ENCODE measurements at regions not wholly inside any gene's neighbourhood (a gene's known extent, or its start where the extent isn't known, plus 50 kb on each side); places are given as distances from the start of the nearest gene placed in this dataset.

- TF ChIP-seq ASH2L (IDR thresholded peaks at IDR 0.05; ENCODE audit: low read length): no peak
- no peak for TF ChIP-seq CTCF (IDR thresholded peaks at IDR 0.05; ENCODE audit: control extremely low read depth in 1 of 3, insufficient read depth in 1 of 3, low read depth in 1 of 3, low read length in 3 of 3)
- TF ChIP-seq RFX5 (IDR thresholded peaks at IDR 0.05; ENCODE audit: borderline replicate concordance, low read depth, low read length): no peak
- TF ChIP-seq SRF (IDR thresholded peaks at IDR 0.05; ENCODE audit: low read depth, low read length): no peak
- TF ChIP-seq POLR2AphosphoS5 (IDR thresholded peaks at IDR 0.05; ENCODE audit: low read depth, low read length): no peak
- no peak for TF ChIP-seq BRCA1 (IDR thresholded peaks at IDR 0.05; ENCODE audit: low read depth, low read length)
These were observed 389.8 kb upstream of the KCNMB2 start for GRCh38 chr3:178146406-178146831.
